ENCODE measurements at regions not wholly inside any gene's neighbourhood (a gene's known extent, or its start where the extent isn't known, plus 50 kb on each side); places are given as distances from the start of the nearest gene placed in this dataset.

DNA sequence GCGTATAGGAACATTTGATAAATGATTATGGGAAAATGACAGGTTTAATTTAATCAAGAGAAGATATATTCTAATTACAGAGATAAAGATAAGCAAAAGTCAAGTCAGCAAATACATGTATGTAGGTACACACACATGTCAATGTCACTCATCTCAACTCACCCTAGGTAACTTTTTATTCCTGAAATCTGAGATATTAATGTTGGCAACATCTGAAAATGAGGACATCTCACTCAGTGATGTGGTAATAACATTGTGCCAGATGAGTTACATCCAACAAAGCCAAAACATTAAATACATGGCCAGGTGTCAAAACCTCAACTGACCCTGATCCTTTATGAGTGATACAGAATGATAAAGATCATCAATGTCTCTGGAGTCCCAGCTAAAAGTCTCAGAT lies 363.3 kb upstream of the F9 start:
- H3K9me3 Mint-ChIP-seq = no peaks in the 10 kb centered on the region; the same call in 2 of the 3 replicates
- Histone ChIP-seq H3K36me3 (ENCODE audit: insufficient read depth) (no peaks in the 10 kb centered on the region), H3K4me3 (no peak overlapping the region), H3F3A (replicated peaks; ENCODE audit: low read depth) (no peaks in the 10 kb centered on the region), H3K4me2 (no peak overlapping the region), H3K27me3 (ENCODE audit: insufficient read depth) (no peaks in the 10 kb centered on the region), H4K20me1 (replicated peaks; ENCODE audit: insufficient read depth) (no peaks in the 10 kb centered on the region), H3K79me2 (replicated peaks; ENCODE audit: insufficient read depth) (no peaks in the 10 kb centered on the region), H3K27ac (ENCODE audit: low read depth) (no peak overlapping the region), H3K9me2 (ENCODE audit: insufficient read depth) (no peaks in the 10 kb centered on the region), H2AFZ (no peak overlapping the region), H3K4me1 (ENCODE audit: insufficient read depth) (peaks cover 13% of the 10 kb centered on the region)
- peaks cover 6% of the 10 kb centered on the region for H3K27me3 Mint-ChIP-seq (ENCODE audit: insufficient read depth, low read depth, poor library complexity)
- ATAC-seq = no peak
- peaks cover 20% of the 10 kb centered on the region for H3K4me1 Mint-ChIP-seq
- no peaks in the 10 kb centered on the region for H3K36me3 Mint-ChIP-seq (ENCODE audit: low read depth)
- no peak for TF ChIP-seq ZNF114 (CRISPR knock-in tag; IDR thresholded peaks at IDR 0.05)
- TF ChIP-seq CREB1 (CRISPR knock-in tag; IDR thresholded peaks at IDR 0.05; ENCODE audit: low read depth) = no peak
- TF ChIP-seq, protein P1, sequence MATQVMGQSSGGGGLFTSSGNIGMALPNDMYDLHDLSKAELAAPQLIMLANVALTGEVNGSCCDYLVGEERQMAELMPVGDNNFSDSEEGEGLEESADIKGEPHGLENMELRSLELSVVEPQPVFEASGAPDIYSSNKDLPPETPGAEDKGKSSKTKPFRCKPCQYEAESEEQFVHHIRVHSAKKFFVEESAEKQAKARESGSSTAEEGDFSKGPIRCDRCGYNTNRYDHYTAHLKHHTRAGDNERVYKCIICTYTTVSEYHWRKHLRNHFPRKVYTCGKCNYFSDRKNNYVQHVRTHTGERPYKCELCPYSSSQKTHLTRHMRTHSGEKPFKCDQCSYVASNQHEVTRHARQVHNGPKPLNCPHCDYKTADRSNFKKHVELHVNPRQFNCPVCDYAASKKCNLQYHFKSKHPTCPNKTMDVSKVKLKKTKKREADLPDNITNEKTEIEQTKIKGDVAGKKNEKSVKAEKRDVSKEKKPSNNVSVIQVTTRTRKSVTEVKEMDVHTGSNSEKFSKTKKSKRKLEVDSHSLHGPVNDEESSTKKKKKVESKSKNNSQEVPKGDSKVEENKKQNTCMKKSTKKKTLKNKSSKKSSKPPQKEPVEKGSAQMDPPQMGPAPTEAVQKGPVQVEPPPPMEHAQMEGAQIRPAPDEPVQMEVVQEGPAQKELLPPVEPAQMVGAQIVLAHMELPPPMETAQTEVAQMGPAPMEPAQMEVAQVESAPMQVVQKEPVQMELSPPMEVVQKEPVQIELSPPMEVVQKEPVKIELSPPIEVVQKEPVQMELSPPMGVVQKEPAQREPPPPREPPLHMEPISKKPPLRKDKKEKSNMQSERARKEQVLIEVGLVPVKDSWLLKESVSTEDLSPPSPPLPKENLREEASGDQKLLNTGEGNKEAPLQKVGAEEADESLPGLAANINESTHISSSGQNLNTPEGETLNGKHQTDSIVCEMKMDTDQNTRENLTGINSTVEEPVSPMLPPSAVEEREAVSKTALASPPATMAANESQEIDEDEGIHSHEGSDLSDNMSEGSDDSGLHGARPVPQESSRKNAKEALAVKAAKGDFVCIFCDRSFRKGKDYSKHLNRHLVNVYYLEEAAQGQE (IDR thresholded peaks at IDR 0.05; ENCODE audit: unreplicated experiment) = no peak
- no peak overlapping the region for H3K4me3 Mint-ChIP-seq
- no peak overlapping the region for H3K27ac Mint-ChIP-seq
- no peak for DNase-seq (ENCODE audit: low spot score)

DNA sequence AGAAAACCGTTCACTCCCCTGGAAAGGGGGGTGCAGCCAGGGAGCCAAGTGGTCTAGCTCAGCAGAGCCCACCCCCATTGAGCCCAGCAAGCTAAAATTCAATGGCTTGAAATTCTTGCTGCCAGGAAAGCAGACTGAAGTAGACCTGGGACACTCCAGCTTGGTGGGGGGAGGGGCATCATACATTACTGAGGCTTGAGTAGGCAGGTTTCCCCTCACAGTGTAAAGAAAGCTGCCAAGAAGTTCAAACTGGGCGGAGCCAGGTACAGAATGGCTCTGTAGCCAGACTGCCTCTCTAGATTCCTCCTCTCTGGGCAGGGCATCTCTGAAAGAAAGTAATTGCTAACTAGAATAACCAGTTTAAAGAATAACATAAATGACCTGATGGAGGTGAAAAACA lies 372.3 kb upstream of the F9 start:
- peaks cover 5% of the 10 kb centered on the region for H3K4me1 ChIP-seq (ENCODE audit: insufficient read depth)
- H3K79me2 ChIP-seq (replicated peaks; ENCODE audit: insufficient read depth) = no peaks in the 10 kb centered on the region
- DNase-seq (ENCODE audit: low spot score) (peak; percentile 29), ATAC-seq (no peak)
- no peaks in the 10 kb centered on the region for H4K20me1 ChIP-seq (replicated peaks; ENCODE audit: insufficient read depth)
- H3K4me3 ChIP-seq = no peak overlapping the region
- H3K36me3 ChIP-seq (ENCODE audit: insufficient read depth) = no peaks in the 10 kb centered on the region
- Mint-ChIP-seq H3K9me3 (peaks cover 9% of the 10 kb centered on the region; the same call in 2 of the 3 replicates), H3K4me3 (no peak overlapping the region), H3K27me3 (ENCODE audit: insufficient read depth, low read depth, poor library complexity) (peaks cover 8% of the 10 kb centered on the region), H3K4me1 (peaks cover 8% of the 10 kb centered on the region), H3K27ac (no peak overlapping the region), H3K36me3 (ENCODE audit: low read depth) (peaks cover 6% of the 10 kb centered on the region; the same call in 1 of the 3 replicates)
- no peaks in the 10 kb centered on the region for H3F3A ChIP-seq (replicated peaks; ENCODE audit: low read depth)
- no peaks in the 10 kb centered on the region for H3K9me2 ChIP-seq (ENCODE audit: insufficient read depth)
- H3K27me3 ChIP-seq (ENCODE audit: insufficient read depth) = no peaks in the 10 kb centered on the region
- H3K27ac ChIP-seq (ENCODE audit: low read depth) = no peak overlapping the region
- no peak overlapping the region for H3K4me2 ChIP-seq
- H2AFZ ChIP-seq = no peak overlapping the region
- TF ChIP-seq, protein P2, sequence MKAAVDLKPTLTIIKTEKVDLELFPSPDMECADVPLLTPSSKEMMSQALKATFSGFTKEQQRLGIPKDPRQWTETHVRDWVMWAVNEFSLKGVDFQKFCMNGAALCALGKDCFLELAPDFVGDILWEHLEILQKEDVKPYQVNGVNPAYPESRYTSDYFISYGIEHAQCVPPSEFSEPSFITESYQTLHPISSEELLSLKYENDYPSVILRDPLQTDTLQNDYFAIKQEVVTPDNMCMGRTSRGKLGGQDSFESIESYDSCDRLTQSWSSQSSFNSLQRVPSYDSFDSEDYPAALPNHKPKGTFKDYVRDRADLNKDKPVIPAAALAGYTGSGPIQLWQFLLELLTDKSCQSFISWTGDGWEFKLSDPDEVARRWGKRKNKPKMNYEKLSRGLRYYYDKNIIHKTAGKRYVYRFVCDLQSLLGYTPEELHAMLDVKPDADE (IDR thresholded peaks at IDR 0.05) = no peak
- no peak for TF ChIP-seq EZH2phosphoT487 (IDR thresholded peaks at IDR 0.05; ENCODE audit: unreplicated experiment)
- TF ChIP-seq, protein P1 (IDR thresholded peaks at IDR 0.05; ENCODE audit: unreplicated experiment) = no peak
- no peak for TF ChIP-seq NANOG (IDR thresholded peaks at IDR 0.05; ENCODE audit: borderline replicate concordance)
- no peak for TF ChIP-seq ZNF114 (CRISPR knock-in tag; IDR thresholded peaks at IDR 0.05)
- no peak for TF ChIP-seq EZH2 (IDR thresholded peaks at IDR 0.05; ENCODE audit: low read depth, unreplicated experiment)
- TF ChIP-seq ZNF331 (CRISPR knock-in tag; IDR thresholded peaks at IDR 0.05; ENCODE audit: low read depth) = no peak
- TF ChIP-seq CREB1 (CRISPR knock-in tag; IDR thresholded peaks at IDR 0.05; ENCODE audit: low read depth) = no peak
- no peak for TF ChIP-seq STAT1 (IDR thresholded peaks at IDR 0.05; ENCODE audit: unreplicated experiment)
